ENCODE measurements at regions not wholly inside any gene's neighbourhood (a gene's known extent, or its start where the extent isn't known, plus 50 kb on each side); places are given as distances from the start of the nearest gene placed in this dataset.

GRCh38 chr4:142960867-142961644 lies 115.0 kb upstream of the INPP4B start:
- no peaks in the 10 kb centered on the region for H3K9me3 ChIP-seq (replicated peaks)
- DNase-seq, result no peak
- no peak overlapping the region for H3K4me3 ChIP-seq
- no peaks in the 10 kb centered on the region for H3K36me3 ChIP-seq
- H3K27me3 ChIP-seq (ENCODE audit: low read depth), result no peaks in the 10 kb centered on the region
- peak overlapping the region; percentile 39 for H3K27ac ChIP-seq (replicated peaks)
- H3K4me1 ChIP-seq, result peaks cover 25% of the 10 kb centered on the region
- TF ChIP-seq, protein P1, sequence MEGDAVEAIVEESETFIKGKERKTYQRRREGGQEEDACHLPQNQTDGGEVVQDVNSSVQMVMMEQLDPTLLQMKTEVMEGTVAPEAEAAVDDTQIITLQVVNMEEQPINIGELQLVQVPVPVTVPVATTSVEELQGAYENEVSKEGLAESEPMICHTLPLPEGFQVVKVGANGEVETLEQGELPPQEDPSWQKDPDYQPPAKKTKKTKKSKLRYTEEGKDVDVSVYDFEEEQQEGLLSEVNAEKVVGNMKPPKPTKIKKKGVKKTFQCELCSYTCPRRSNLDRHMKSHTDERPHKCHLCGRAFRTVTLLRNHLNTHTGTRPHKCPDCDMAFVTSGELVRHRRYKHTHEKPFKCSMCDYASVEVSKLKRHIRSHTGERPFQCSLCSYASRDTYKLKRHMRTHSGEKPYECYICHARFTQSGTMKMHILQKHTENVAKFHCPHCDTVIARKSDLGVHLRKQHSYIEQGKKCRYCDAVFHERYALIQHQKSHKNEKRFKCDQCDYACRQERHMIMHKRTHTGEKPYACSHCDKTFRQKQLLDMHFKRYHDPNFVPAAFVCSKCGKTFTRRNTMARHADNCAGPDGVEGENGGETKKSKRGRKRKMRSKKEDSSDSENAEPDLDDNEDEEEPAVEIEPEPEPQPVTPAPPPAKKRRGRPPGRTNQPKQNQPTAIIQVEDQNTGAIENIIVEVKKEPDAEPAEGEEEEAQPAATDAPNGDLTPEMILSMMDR (IDR thresholded peaks at IDR 0.05; ENCODE audit: borderline replicate concordance), result no peak
- intact Hi-C loops (cut with micrococcal nuclease), result no loop called here

DNA sequence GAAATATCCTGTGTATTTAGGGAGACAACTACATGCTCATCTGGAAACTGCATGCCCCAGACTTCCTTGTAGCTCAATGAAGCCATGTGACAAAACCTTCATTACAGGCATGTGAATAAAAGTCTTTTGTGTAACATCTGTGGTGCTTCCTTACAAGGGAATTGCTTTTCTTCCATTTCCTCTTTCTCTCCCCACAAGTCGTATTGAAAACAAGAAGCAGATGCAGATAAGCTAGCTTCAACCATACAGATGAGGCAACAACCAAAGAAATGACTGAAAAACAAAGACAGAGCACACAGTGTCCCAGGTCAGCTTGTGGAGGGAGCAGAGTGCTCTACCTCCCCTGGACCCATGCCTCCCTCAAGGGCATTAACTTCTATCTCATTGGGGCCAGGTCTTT lies 115.8 kb upstream of the INPP4B start:
- Histone ChIP-seq H3K4me3 (no peak overlapping the region), H3K27me3 (ENCODE audit: low read depth) (no peaks in the 10 kb centered on the region), H3K4me1 (peaks cover 25% of the 10 kb centered on the region), H3K36me3 (no peaks in the 10 kb centered on the region), H3K9me3 (replicated peaks) (no peaks in the 10 kb centered on the region), H3K27ac (replicated peaks) (peak overlapping the region; percentile 39)
- no peak for DNase-seq
- intact Hi-C loops (cut with micrococcal nuclease), result no loop called here
- TF ChIP-seq, protein P1 (IDR thresholded peaks at IDR 0.05; ENCODE audit: borderline replicate concordance), result no peak

DNA sequence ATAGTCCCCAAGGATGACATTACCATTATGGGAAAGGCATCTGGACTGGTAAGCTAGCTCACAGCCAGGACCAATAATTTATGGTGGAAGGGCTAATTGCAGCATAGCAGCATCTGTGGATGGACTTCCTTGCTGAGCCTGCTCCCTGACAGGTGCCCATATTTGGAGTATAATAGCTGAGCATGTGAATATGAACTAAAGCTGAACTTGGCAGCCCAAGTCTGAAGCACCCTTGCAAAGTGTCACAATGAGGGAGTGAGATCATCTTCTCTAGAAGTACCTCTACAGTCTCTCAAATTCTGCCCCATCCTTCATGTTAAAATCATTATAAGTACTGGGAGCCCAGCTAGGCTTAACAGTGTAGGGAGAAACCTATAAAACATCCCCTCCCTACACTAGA lies 128.2 kb upstream of the INPP4B start:
- Histone ChIP-seq H3K4me3 (no peak overlapping the region), H3K9me3 (replicated peaks) (no peaks in the 10 kb centered on the region), H3K27me3 (ENCODE audit: low read depth) (no peaks in the 10 kb centered on the region), H3K4me1 (no peaks in the 10 kb centered on the region), H3K36me3 (no peaks in the 10 kb centered on the region), H3K27ac (replicated peaks) (no peak overlapping the region)
- intact Hi-C loops (cut with micrococcal nuclease), result no loop called here
- TF ChIP-seq, protein P1 (IDR thresholded peaks at IDR 0.05; ENCODE audit: borderline replicate concordance), result no peak
- DNase-seq, result no peak

GRCh38 chr4:142975618-142976017 lies 129.5 kb upstream of the INPP4B start:
- intact Hi-C loops (cut with micrococcal nuclease), result no loop called here
- TF ChIP-seq, protein P1 (IDR thresholded peaks at IDR 0.05; ENCODE audit: borderline replicate concordance), result no peak
- Histone ChIP-seq H3K9me3 (replicated peaks) (no peaks in the 10 kb centered on the region), H3K27me3 (ENCODE audit: low read depth) (no peaks in the 10 kb centered on the region), H3K36me3 (no peaks in the 10 kb centered on the region), H3K27ac (replicated peaks) (no peak overlapping the region), H3K4me3 (no peak overlapping the region), H3K4me1 (no peaks in the 10 kb centered on the region)
- DNase-seq, result no peak

- Histone ChIP-seq H3K36me3 (no peaks in the 10 kb centered on the region), H3K4me1 (no peaks in the 10 kb centered on the region), H3K4me3 (no peak overlapping the region), H3K27me3 (ENCODE audit: low read depth) (no peaks in the 10 kb centered on the region), H3K9me3 (replicated peaks) (no peaks in the 10 kb centered on the region), H3K27ac (replicated peaks) (no peak overlapping the region)
- DNase-seq, result no peak
- TF ChIP-seq, protein P1 (IDR thresholded peaks at IDR 0.05; ENCODE audit: borderline replicate concordance), result no peak
- intact Hi-C loops (cut with micrococcal nuclease), result no loop called here
Measured at GRCh38 chr4:142976482-142976881, 130.4 kb upstream of the INPP4B start.
